Testis (tissue), 2 donors: ENCODE measurements at regions not wholly inside any gene's neighbourhood (a gene's known extent, or its start where the extent isn't known, plus 50 kb on each side); places are given as distances from the start of the nearest gene placed in this dataset.

Source experiments
- CTCF ChIP-seq, 3 experiments: fragments of 450-650 bp in 2 of 3; fragments of 200-600 bp in 1 of 3; sonication (generic) in 1 of 3; IDR thresholded peaks; one replicate each; pipeline ENCODE4 v1.5.1; 2016 to 2019; ENCODE audit warnings: antibody characterized with exemption in 3 of 3, mild to moderate bottlenecking in 2 of 3, moderate library complexity in 1 of 3
- POLR2A ChIP-seq: fragments of 450-650 bp; IDR thresholded peaks from one replicate; pipeline ENCODE4 v1.6.1; 2017; ENCODE audit warnings: antibody characterized with exemption, mild to moderate bottlenecking, moderate library complexity

GRCh38 chr16:65731833-65732232 lies 610.0 kb upstream of the CDH11 start:
- TF ChIP-seq CTCF (IDR thresholded peaks at IDR 0.05) (no peak), POLR2A (no peak)
